Chondrocyte (in vitro differentiated cells): ENCODE measurements at regions not wholly inside any gene's neighbourhood (a gene's known extent, or its start where the extent isn't known, plus 50 kb on each side); places are given as distances from the start of the nearest gene placed in this dataset.
"Not testable (repeated sequence)": the region's sequence is repeated elsewhere in the genome, so short reads cannot be mapped to it uniquely, and the experiment has no call there.

Experiments
- DNase-seq: peaks from one replicate; pipeline ENCODE4 v3.0.0; 2021; ENCODE audit warnings: mixed read lengths, low spot score
- H3K27ac Mint-ChIP-seq: one replicate; pipeline ENCODE4 v1.8.0; 2021; ENCODE audit warnings: mild to moderate bottlenecking, moderate library complexity, mixed read lengths; ENCODE audit not compliant: unreplicated experiment
- H3K27me3 Mint-ChIP-seq: 2 replicates; pipeline ENCODE4 v1.8.0; 2021; ENCODE audit warnings: low read depth, mixed read lengths
- H3K36me3 Mint-ChIP-seq: 2 replicates; pipeline ENCODE4 v1.8.0; 2021; ENCODE audit warnings: low read depth, mixed read lengths
- H3K4me1 Mint-ChIP-seq: 2 replicates; pipeline ENCODE4 v1.8.0; 2021; ENCODE audit warnings: low read depth, mild to moderate bottlenecking, mixed read lengths
- H3K4me3 Mint-ChIP-seq: one replicate; pipeline ENCODE4 v1.8.0; 2021; ENCODE audit warnings: mild to moderate bottlenecking, moderate library complexity, mixed read lengths; ENCODE audit not compliant: unreplicated experiment
- H3K9me3 Mint-ChIP-seq: 2 replicates; pipeline ENCODE4 v1.8.0; 2021; ENCODE audit warnings: low read depth, mixed read lengths
- CTCF ChIP-seq: fragments of 200-600 bp; sonication (generic); IDR thresholded peaks from 2 replicates; pipeline ENCODE4 v1.5.0; 2021; ENCODE audit warnings: antibody characterized with exemption, mild to moderate bottlenecking, moderate library complexity

- no peak overlapping the region for H3K4me3 Mint-ChIP-seq
- peaks cover 49% of the 10 kb centered on the region for H3K27me3 Mint-ChIP-seq
- no peaks in the 10 kb centered on the region for H3K9me3 Mint-ChIP-seq
- H3K27ac Mint-ChIP-seq: no peak overlapping the region
- H3K4me1 Mint-ChIP-seq: no peaks in the 10 kb centered on the region
- no peaks in the 10 kb centered on the region for H3K36me3 Mint-ChIP-seq
- no peak for TF ChIP-seq CTCF
- DNase-seq: no peak
Measured at GRCh38 chr6:153309651-153310050, 178.6 kb upstream of the RGS17 start.

GRCh38 chr6:153302133-153302532 lies 171.1 kb upstream of the RGS17 start:
- Mint-ChIP-seq H3K27ac (no peak overlapping the region), H3K27me3 (peaks cover 24% of the 10 kb centered on the region), H3K4me3 (no peak overlapping the region), H3K36me3 (no peaks in the 10 kb centered on the region), H3K9me3 (no peaks in the 10 kb centered on the region), H3K4me1 (no peaks in the 10 kb centered on the region)
- TF ChIP-seq CTCF: no peak
- DNase-seq: no peak

- H3K4me1 Mint-ChIP-seq: no peaks in the 10 kb centered on the region
- no peak for DNase-seq
- H3K27ac Mint-ChIP-seq: no peak overlapping the region
- peaks cover 25% of the 10 kb centered on the region for H3K27me3 Mint-ChIP-seq
- H3K36me3 Mint-ChIP-seq: no peaks in the 10 kb centered on the region
- no peaks in the 10 kb centered on the region for H3K9me3 Mint-ChIP-seq
- TF ChIP-seq CTCF: no peak
- no peak overlapping the region for H3K4me3 Mint-ChIP-seq
Measured at GRCh38 chr6:153301602-153302001, 170.5 kb upstream of the RGS17 start.

GRCh38 chr6:153282456-153282855 lies 151.4 kb upstream of the RGS17 start:
- H3K27ac Mint-ChIP-seq, H3K9me3 Mint-ChIP-seq, H3K36me3 Mint-ChIP-seq, H3K4me1 Mint-ChIP-seq, H3K27me3 Mint-ChIP-seq, DNase-seq, H3K4me3 Mint-ChIP-seq: not testable (repeated sequence)

GRCh38 chr6:153275997-153276396 lies 144.9 kb upstream of the RGS17 start:
- Mint-ChIP-seq H3K36me3 (no peaks in the 10 kb centered on the region), H3K9me3 (no peaks in the 10 kb centered on the region), H3K4me1 (no peaks in the 10 kb centered on the region), H3K27ac (no peak overlapping the region), H3K27me3 (peaks cover 15% of the 10 kb centered on the region), H3K4me3 (no peak overlapping the region)
- no peak for TF ChIP-seq CTCF
- no peak for DNase-seq

GRCh38 chr6:153272201-153272980 lies 141.3 kb upstream of the RGS17 start:
- TF ChIP-seq CTCF: no peak
- H3K4me3 Mint-ChIP-seq: no peak overlapping the region
- H3K36me3 Mint-ChIP-seq: no peaks in the 10 kb centered on the region

More at GRCh38 chr6:153272201-153272980, 141.3 kb upstream of the RGS17 start:
- DNase-seq: no peak
- no peak overlapping the region for H3K27ac Mint-ChIP-seq
- H3K27me3 Mint-ChIP-seq: peaks cover 11% of the 10 kb centered on the region
- no peaks in the 10 kb centered on the region for H3K9me3 Mint-ChIP-seq
- no peaks in the 10 kb centered on the region for H3K4me1 Mint-ChIP-seq
